ENCODE measurements at regions not wholly inside any gene's neighbourhood (a gene's known extent, or its start where the extent isn't known, plus 50 kb on each side); places are given as distances from the start of the nearest gene placed in this dataset.

DNA sequence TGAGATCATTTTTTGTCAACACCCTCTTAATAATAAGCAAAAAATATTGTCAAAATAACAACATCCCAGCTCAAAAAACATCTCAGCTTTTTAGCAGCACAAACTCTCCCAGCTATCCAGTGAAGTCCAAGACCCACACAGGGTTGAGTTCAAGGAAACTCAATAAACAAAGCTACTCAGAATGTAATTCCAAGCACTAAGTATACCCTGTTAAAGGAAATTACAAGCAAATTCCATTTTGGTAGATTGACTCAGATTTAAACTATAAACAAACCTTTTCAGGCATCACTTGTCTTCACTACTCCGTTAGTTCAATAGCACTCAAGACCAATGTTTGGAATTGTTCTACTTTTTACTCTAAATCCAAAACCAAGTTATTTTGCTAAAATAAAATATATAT lies 506.0 kb upstream of the INTU start:
- no peak for TF ChIP-seq EZH2 (IDR thresholded peaks at IDR 0.05; ENCODE audit: borderline replicate concordance, insufficient read depth, low read depth, low read length, poor library complexity, severe bottlenecking)
- TF ChIP-seq, protein P1, sequence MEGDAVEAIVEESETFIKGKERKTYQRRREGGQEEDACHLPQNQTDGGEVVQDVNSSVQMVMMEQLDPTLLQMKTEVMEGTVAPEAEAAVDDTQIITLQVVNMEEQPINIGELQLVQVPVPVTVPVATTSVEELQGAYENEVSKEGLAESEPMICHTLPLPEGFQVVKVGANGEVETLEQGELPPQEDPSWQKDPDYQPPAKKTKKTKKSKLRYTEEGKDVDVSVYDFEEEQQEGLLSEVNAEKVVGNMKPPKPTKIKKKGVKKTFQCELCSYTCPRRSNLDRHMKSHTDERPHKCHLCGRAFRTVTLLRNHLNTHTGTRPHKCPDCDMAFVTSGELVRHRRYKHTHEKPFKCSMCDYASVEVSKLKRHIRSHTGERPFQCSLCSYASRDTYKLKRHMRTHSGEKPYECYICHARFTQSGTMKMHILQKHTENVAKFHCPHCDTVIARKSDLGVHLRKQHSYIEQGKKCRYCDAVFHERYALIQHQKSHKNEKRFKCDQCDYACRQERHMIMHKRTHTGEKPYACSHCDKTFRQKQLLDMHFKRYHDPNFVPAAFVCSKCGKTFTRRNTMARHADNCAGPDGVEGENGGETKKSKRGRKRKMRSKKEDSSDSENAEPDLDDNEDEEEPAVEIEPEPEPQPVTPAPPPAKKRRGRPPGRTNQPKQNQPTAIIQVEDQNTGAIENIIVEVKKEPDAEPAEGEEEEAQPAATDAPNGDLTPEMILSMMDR (IDR thresholded peaks at IDR 0.05), result no peak
- Histone ChIP-seq H3K79me2 (ENCODE audit: control insufficient read depth, insufficient read depth, low read length) (no peaks in the 10 kb centered on the region), H3K4me2 (replicated peaks; ENCODE audit: low read depth, low read length, poor library complexity, severe bottlenecking) (no peak overlapping the region), H3K27ac (ENCODE audit: low read length in 2 of 2) (no peak overlapping the region), H2AFZ (ENCODE audit: insufficient read depth, low read depth, low read length, poor library complexity, severe bottlenecking) (no peak overlapping the region), H4K20me1 (ENCODE audit: control insufficient read depth, insufficient read depth, low read length, poor library complexity, severe bottlenecking) (no peaks in the 10 kb centered on the region), H3K27me3 (replicated peaks in 1 of 4; ENCODE audit: control extremely low read depth in 1 of 4, control insufficient read depth in 3 of 4, insufficient read depth in 4 of 4, low read length in 3 of 4) (no peaks in the 10 kb centered on the region), H3K9me3 (ENCODE audit: control extremely low read depth in 1 of 3, control insufficient read depth in 2 of 3, insufficient read depth in 1 of 3, low read length in 2 of 3) (no peaks in the 10 kb centered on the region), H3K4me3 (ENCODE audit: control extremely low read depth in 1 of 5, extremely low read depth in 1 of 5, insufficient read depth in 1 of 5, low read depth in 2 of 5, low read length in 4 of 5) (no peak overlapping the region), H3K9ac (ENCODE audit: low read length) (no peak overlapping the region), H3K4me1 (ENCODE audit: control insufficient read depth in 2 of 2, insufficient read depth in 2 of 2, low read length in 2 of 2) (no peaks in the 10 kb centered on the region), H3K36me3 (replicated peaks in 1 of 2; ENCODE audit: control extremely low read depth in 1 of 2, control insufficient read depth in 1 of 2, extremely low read depth in 1 of 2, insufficient read depth in 2 of 2, low read length in 1 of 2) (no peaks in the 10 kb centered on the region)
- Mint-ChIP-seq H3K4me3 (no peak overlapping the region), H3K27ac (no peak overlapping the region), H3K4me1 (no peaks in the 10 kb centered on the region), H3K9me3 (ENCODE audit: insufficient read depth) (peaks cover 7% of the 10 kb centered on the region), H3K27me3 (no peaks in the 10 kb centered on the region)
- no peak for DNase-seq
- intact Hi-C loops (cut with micrococcal nuclease), result no loop called here
- no CpG with 5 or more reads among the region's 1 CpG for WGBS (ENCODE audit: insufficient coverage)
- ChIA-PET POLR2A (no interaction called here), CTCF (no interaction called here)
- ATAC-seq (ENCODE audit: low read depth), result no peak

DNA sequence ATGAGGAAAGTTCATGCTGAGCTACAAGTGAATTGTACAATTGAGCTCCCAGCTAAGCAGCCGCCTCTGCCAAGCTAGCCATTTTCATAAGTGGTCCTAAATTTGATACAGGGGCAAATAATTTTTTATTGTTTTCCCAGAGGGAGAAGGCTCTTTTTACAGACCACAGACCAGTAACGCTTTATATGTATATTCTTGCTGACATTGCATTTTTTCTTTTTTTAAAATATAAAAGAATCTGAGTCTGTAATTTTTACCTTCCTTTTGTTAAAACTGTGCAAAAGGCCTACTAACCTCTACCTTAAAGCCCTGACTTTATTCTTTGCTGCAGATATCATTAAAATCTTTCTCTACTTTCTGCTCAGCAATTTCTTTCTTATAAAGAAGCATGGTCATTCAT lies 501.2 kb upstream of the INTU start:
- H3K9me3 Mint-ChIP-seq (ENCODE audit: insufficient read depth), result peaks cover 4% of the 10 kb centered on the region
- Histone ChIP-seq H3K36me3 (replicated peaks in 1 of 2; ENCODE audit: control extremely low read depth in 1 of 2, control insufficient read depth in 1 of 2, extremely low read depth in 1 of 2, insufficient read depth in 2 of 2, low read length in 1 of 2) (no peaks in the 10 kb centered on the region), H3K4me3 (ENCODE audit: control extremely low read depth in 1 of 5, extremely low read depth in 1 of 5, insufficient read depth in 1 of 5, low read depth in 2 of 5, low read length in 4 of 5) (no peak overlapping the region), H3K4me1 (ENCODE audit: control insufficient read depth in 2 of 2, insufficient read depth in 2 of 2, low read length in 2 of 2) (no peaks in the 10 kb centered on the region), H3K79me2 (ENCODE audit: control insufficient read depth, insufficient read depth, low read length) (no peaks in the 10 kb centered on the region), H4K20me1 (ENCODE audit: control insufficient read depth, insufficient read depth, low read length, poor library complexity, severe bottlenecking) (no peaks in the 10 kb centered on the region), H3K27me3 (replicated peaks in 1 of 4; ENCODE audit: control extremely low read depth in 1 of 4, control insufficient read depth in 3 of 4, insufficient read depth in 4 of 4, low read length in 3 of 4) (no peaks in the 10 kb centered on the region), H3K9ac (ENCODE audit: low read length) (no peak overlapping the region), H3K9me3 (ENCODE audit: control extremely low read depth in 1 of 3, control insufficient read depth in 2 of 3, insufficient read depth in 1 of 3, low read length in 2 of 3) (no peaks in the 10 kb centered on the region), H3K4me2 (replicated peaks; ENCODE audit: low read depth, low read length, poor library complexity, severe bottlenecking) (no peak overlapping the region), H2AFZ (ENCODE audit: insufficient read depth, low read depth, low read length, poor library complexity, severe bottlenecking) (no peak overlapping the region), H3K27ac (ENCODE audit: low read length in 2 of 2) (no peak overlapping the region)
- H3K27me3 Mint-ChIP-seq, result no peaks in the 10 kb centered on the region
- ATAC-seq (ENCODE audit: low read depth), result no peak
- no peak for DNase-seq
- POLR2A ChIA-PET, result no interaction called here
- WGBS (ENCODE audit: insufficient coverage), result 83% methylated on average over 1 of the region's 2 CpGs
- intact Hi-C loops (cut with micrococcal nuclease), result no loop called here
- TF ChIP-seq, protein P1 (IDR thresholded peaks at IDR 0.05), result no peak
- no peak for TF ChIP-seq EZH2 (IDR thresholded peaks at IDR 0.05; ENCODE audit: borderline replicate concordance, insufficient read depth, low read depth, low read length, poor library complexity, severe bottlenecking)
- no peak overlapping the region for H3K4me3 Mint-ChIP-seq
- H3K27ac Mint-ChIP-seq, result no peak overlapping the region
- CTCF ChIA-PET, result no interaction called here
- H3K4me1 Mint-ChIP-seq, result no peaks in the 10 kb centered on the region

All from B cell (primary cell).